WI38 (cell line): ENCODE measurements at regions not wholly inside any gene's neighbourhood (a gene's known extent, or its start where the extent isn't known, plus 50 kb on each side); places are given as distances from the start of the nearest gene placed in this dataset.

Source experiments
- H3K4me3 ChIP-seq: 2 replicates; pipeline ENCODE4 v1.5.1; 2011; ENCODE audit warnings: low read depth, mild to moderate bottlenecking, control low read depth, low read length
- CTCF ChIP-seq: IDR thresholded peaks from 2 replicates; pipeline ENCODE4 v1.5.1; 2012; ENCODE audit warnings: low read depth, mild to moderate bottlenecking, control low read depth, low read length

- no peak for TF ChIP-seq CTCF
- no peak overlapping the region for H3K4me3 ChIP-seq
These were observed 121.3 kb upstream of the IPO9 start for GRCh38 chr1:201707656-201708055.

- no peak overlapping the region for H3K4me3 ChIP-seq
- TF ChIP-seq CTCF, result no peak
These were observed 120.9 kb upstream of the IPO9 start for GRCh38 chr1:201708085-201708512.

- H3K4me3 ChIP-seq, result no peak overlapping the region
- no peak for TF ChIP-seq CTCF
These were observed 120.3 kb upstream of the IPO9 start for GRCh38 chr1:201708691-201709090.

GRCh38 chr1:201709564-201710295 lies 119.2 kb upstream of the IPO9 start:
- TF ChIP-seq CTCF, result peak; percentile 59; the same call in 1 of the 2 replicates
- no peak overlapping the region for H3K4me3 ChIP-seq

GRCh38 chr1:201710632-201711597 lies 118.0 kb upstream of the IPO9 start:
- no peak overlapping the region for H3K4me3 ChIP-seq
- no peak for TF ChIP-seq CTCF

- TF ChIP-seq CTCF, result no peak
These were observed 117.1 kb upstream of the IPO9 start for GRCh38 chr1:201711811-201712210.

More at GRCh38 chr1:201711811-201712210, 117.1 kb upstream of the IPO9 start:
- H3K4me3 ChIP-seq, result no peak overlapping the region
